ENCODE measurements at regions not wholly inside any gene's neighbourhood (a gene's known extent, or its start where the extent isn't known, plus 50 kb on each side); places are given as distances from the start of the nearest gene placed in this dataset.

DNA sequence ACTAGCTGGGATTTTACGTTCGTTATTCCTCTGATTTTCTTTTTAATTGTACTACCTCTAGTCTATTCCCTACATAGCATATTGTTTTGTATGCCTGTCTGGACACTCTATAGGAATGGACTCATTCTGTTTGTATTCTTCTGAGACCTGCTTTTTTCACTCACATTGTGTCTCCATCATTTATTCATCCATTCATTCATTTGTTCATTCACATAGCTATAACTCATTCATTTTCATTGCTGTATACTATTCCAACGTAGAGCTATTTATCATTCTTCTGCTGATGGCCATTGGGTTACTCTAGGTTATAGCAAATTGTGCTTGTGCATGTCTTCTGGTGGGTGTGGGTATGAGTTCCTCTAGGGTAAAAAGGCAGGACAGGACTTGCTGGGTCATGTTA is 74.0 kb upstream of the SLC6A6 start:
- no peak overlapping the region for H3K27ac Mint-ChIP-seq
- no peaks in the 10 kb centered on the region for H3K9me3 Mint-ChIP-seq
- Histone ChIP-seq H3K36me3 (no peaks in the 10 kb centered on the region), H3K4me3 (no peak overlapping the region), H3K9ac (no peak overlapping the region), H3K9me3 (ENCODE audit: low read depth) (no peaks in the 10 kb centered on the region), H3K79me2 (ENCODE audit: low read depth) (no peaks in the 10 kb centered on the region), H3F3A (ENCODE audit: low read depth) (peaks cover 22% of the 10 kb centered on the region), H3K27me3 (no peaks in the 10 kb centered on the region), H3K27ac (no peak overlapping the region), H3K4me2 (no peak overlapping the region), H4K20me1 (ENCODE audit: low read depth) (no peaks in the 10 kb centered on the region), H2AFZ (replicated peaks) (no peak overlapping the region), H3K4me1 (peaks cover 30% of the 10 kb centered on the region)
- H3K4me3 Mint-ChIP-seq = no peak overlapping the region
- no peaks in the 10 kb centered on the region for H3K36me3 Mint-ChIP-seq
- TF ChIP-seq EZH2 (IDR thresholded peaks at IDR 0.05) (no peak), EZH2phosphoT487 (IDR thresholded peaks at IDR 0.05) (no peak)
- TF ChIP-seq, protein P1, sequence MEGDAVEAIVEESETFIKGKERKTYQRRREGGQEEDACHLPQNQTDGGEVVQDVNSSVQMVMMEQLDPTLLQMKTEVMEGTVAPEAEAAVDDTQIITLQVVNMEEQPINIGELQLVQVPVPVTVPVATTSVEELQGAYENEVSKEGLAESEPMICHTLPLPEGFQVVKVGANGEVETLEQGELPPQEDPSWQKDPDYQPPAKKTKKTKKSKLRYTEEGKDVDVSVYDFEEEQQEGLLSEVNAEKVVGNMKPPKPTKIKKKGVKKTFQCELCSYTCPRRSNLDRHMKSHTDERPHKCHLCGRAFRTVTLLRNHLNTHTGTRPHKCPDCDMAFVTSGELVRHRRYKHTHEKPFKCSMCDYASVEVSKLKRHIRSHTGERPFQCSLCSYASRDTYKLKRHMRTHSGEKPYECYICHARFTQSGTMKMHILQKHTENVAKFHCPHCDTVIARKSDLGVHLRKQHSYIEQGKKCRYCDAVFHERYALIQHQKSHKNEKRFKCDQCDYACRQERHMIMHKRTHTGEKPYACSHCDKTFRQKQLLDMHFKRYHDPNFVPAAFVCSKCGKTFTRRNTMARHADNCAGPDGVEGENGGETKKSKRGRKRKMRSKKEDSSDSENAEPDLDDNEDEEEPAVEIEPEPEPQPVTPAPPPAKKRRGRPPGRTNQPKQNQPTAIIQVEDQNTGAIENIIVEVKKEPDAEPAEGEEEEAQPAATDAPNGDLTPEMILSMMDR (IDR thresholded peaks at IDR 0.05) = no peak
- no peak for DNase-seq (ENCODE audit: low spot score)
- H3K27me3 Mint-ChIP-seq (ENCODE audit: insufficient read depth, low read depth) = peaks cover 10% of the 10 kb centered on the region
- H3K4me1 Mint-ChIP-seq = peaks cover 19% of the 10 kb centered on the region

DNA sequence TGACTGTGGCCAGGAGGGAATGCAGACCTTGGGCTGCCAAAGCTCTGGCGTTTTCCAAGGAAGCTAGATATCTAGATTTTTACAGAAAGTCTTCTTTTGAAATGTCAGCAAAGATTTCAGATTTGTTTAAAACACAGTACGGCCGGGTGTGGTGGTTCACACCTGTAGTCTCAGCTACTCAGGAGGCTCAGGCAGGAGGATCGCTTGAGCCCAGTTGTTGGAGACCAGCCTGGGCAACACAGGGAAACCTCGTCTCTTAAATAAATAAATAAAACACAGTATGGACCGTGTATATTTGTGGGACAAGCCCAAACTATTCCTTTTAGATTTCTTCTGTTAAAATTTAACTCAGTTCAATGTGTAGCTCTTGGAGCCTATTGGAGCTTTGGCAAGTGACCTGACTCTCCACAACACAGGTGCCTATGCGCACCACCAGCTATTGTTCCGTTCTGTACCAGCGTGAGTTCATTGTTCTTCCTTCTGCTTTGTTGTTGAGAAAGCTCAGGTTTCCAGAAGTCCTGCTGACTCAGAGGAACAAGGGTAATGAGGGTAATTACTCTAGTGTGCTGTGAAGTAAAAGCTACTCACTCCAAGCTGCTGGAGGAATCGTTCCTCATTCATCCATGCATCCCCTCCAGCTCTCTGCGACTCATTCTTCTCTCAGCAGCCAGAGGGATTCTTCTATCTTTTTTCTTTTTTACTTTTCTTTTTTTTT is 73.1 kb upstream of the SLC6A6 start:
- Histone ChIP-seq H3K79me2 (ENCODE audit: low read depth) (no peaks in the 10 kb centered on the region), H3K27ac (peak overlapping the region; percentile 79), H3F3A (ENCODE audit: low read depth) (peaks cover 22% of the 10 kb centered on the region), H4K20me1 (ENCODE audit: low read depth) (no peaks in the 10 kb centered on the region), H2AFZ (replicated peaks) (no peak overlapping the region), H3K9ac (no peak overlapping the region), H3K4me3 (no peak overlapping the region), H3K27me3 (no peaks in the 10 kb centered on the region), H3K36me3 (no peaks in the 10 kb centered on the region), H3K4me1 (peaks cover 26% of the 10 kb centered on the region), H3K9me3 (ENCODE audit: low read depth) (no peaks in the 10 kb centered on the region), H3K4me2 (peak overlapping the region; percentile 33)
- Mint-ChIP-seq H3K27ac (no peak overlapping the region), H3K27me3 (ENCODE audit: insufficient read depth, low read depth) (peaks cover 10% of the 10 kb centered on the region), H3K4me1 (peaks cover 15% of the 10 kb centered on the region), H3K9me3 (no peaks in the 10 kb centered on the region), H3K36me3 (no peaks in the 10 kb centered on the region), H3K4me3 (no peak overlapping the region)
- DNase-seq (ENCODE audit: low spot score) = peak; percentile 90
- TF ChIP-seq EZH2phosphoT487 (IDR thresholded peaks at IDR 0.05) (no peak), EZH2 (IDR thresholded peaks at IDR 0.05) (no peak)
- TF ChIP-seq, protein P1 (IDR thresholded peaks at IDR 0.05) = no peak

DNA sequence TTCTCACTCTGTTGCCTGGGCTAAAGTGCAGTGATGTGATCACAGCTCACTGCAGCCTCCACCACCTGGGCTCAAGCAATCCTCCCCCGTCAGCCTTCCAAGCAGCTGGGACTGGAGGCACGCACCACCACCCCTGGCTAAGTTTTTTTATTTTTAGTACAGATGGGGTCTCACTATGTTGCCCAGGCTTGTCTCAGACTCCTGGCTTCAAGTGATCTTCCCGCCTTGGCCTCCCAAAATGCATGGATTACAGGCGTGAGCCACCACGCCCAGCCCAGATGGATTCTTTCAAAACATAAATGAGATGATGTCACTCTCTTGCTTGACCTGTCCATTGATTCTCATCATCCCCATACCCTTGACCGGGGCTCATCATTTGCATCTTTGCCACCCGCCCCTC is 72.6 kb upstream of the SLC6A6 start:
- TF ChIP-seq EZH2phosphoT487 (IDR thresholded peaks at IDR 0.05) = no peak
- TF ChIP-seq, protein P1 (IDR thresholded peaks at IDR 0.05) = no peak
- TF ChIP-seq EZH2 (IDR thresholded peaks at IDR 0.05) = no peak
- peaks cover 22% of the 10 kb centered on the region for H3F3A ChIP-seq (ENCODE audit: low read depth)
- no peaks in the 10 kb centered on the region for H4K20me1 ChIP-seq (ENCODE audit: low read depth)
- H3K4me1 ChIP-seq = peaks cover 26% of the 10 kb centered on the region
- H3K79me2 ChIP-seq (ENCODE audit: low read depth) = no peaks in the 10 kb centered on the region
- H3K36me3 ChIP-seq = no peaks in the 10 kb centered on the region
- H3K4me2 ChIP-seq = peak overlapping the region; percentile 33
- H3K27ac ChIP-seq = peak overlapping the region; percentile 79
- H3K4me3 Mint-ChIP-seq = no peak overlapping the region
- H3K36me3 Mint-ChIP-seq = no peaks in the 10 kb centered on the region
- H3K9me3 ChIP-seq (ENCODE audit: low read depth) = no peaks in the 10 kb centered on the region
- H3K27ac Mint-ChIP-seq = no peak overlapping the region
- peaks cover 20% of the 10 kb centered on the region for H3K4me1 Mint-ChIP-seq
- H3K27me3 ChIP-seq = no peaks in the 10 kb centered on the region
- H3K27me3 Mint-ChIP-seq (ENCODE audit: insufficient read depth, low read depth) = peaks cover 8% of the 10 kb centered on the region
- H3K9ac ChIP-seq = no peak overlapping the region
- H3K9me3 Mint-ChIP-seq = no peaks in the 10 kb centered on the region
- H3K4me3 ChIP-seq = no peak overlapping the region
- H2AFZ ChIP-seq (replicated peaks) = no peak overlapping the region
- DNase-seq (ENCODE audit: low spot score) = no peak
